HUES6 (cell line): ENCODE measurements at regions not wholly inside any gene's neighbourhood (a gene's known extent, or its start where the extent isn't known, plus 50 kb on each side); places are given as distances from the start of the nearest gene placed in this dataset.

Experiments
- H3K27ac ChIP-seq: 2 replicates; pipeline ENCODE4 v1.7.0; 2013; ENCODE audit warnings: low read depth, mild to moderate bottlenecking, low read length, inconsistent platforms
- H3K27me3 ChIP-seq: 2 replicates; pipeline ENCODE4 v1.6.1; 2013; ENCODE audit warnings: low read length; ENCODE audit not compliant: control insufficient read depth, insufficient read depth
- H3K36me3 ChIP-seq: 2 replicates; pipeline ENCODE4 v1.6.1; 2013; ENCODE audit warnings: low read length; ENCODE audit not compliant: control insufficient read depth, insufficient read depth
- H3K4me1 ChIP-seq: 2 replicates; pipeline ENCODE4 v1.6.1; 2013; ENCODE audit warnings: low read length; ENCODE audit not compliant: control insufficient read depth, insufficient read depth
- H3K4me3 ChIP-seq: 2 replicates; pipeline ENCODE4 v1.5.1; 2013; ENCODE audit warnings: low read depth, low read length
- H3K9ac ChIP-seq: one replicate; pipeline ENCODE4 v1.6.1; 2013; ENCODE audit warnings: mild to moderate bottlenecking, low read length
- H3K9me3 ChIP-seq: 2 replicates; pipeline ENCODE4 v1.6.1; 2013; ENCODE audit warnings: low read depth, low read length; ENCODE audit not compliant: control insufficient read depth, insufficient read depth

DNA sequence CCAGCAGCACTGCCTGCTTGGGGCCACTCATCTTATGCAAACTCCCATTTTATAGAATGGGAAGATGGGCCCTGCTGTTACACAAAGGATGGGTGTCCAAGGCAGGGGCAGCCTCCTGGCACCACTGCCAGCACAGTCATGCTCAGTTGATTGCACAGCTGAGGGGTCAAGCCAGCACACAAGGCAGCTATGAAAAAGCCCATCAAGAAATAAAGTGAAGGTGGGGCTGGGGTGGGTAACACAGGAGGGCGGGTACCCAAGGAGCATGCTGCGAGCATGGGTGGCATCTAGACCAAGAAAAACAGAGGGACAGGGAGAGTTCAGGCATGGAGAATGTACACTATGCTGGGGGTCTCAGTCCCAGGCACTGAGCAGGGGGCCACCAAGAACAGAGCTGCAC is 74.7 kb upstream of the UNC5B start:
- no peak overlapping the region for H3K27ac ChIP-seq
- no peak overlapping the region for H3K4me3 ChIP-seq
- H3K36me3 ChIP-seq: no peaks in the 10 kb centered on the region
- H3K9me3 ChIP-seq: no peaks in the 10 kb centered on the region
- H3K27me3 ChIP-seq: no peaks in the 10 kb centered on the region
- no peak overlapping the region for H3K9ac ChIP-seq
- peaks cover 30% of the 10 kb centered on the region for H3K4me1 ChIP-seq

DNA sequence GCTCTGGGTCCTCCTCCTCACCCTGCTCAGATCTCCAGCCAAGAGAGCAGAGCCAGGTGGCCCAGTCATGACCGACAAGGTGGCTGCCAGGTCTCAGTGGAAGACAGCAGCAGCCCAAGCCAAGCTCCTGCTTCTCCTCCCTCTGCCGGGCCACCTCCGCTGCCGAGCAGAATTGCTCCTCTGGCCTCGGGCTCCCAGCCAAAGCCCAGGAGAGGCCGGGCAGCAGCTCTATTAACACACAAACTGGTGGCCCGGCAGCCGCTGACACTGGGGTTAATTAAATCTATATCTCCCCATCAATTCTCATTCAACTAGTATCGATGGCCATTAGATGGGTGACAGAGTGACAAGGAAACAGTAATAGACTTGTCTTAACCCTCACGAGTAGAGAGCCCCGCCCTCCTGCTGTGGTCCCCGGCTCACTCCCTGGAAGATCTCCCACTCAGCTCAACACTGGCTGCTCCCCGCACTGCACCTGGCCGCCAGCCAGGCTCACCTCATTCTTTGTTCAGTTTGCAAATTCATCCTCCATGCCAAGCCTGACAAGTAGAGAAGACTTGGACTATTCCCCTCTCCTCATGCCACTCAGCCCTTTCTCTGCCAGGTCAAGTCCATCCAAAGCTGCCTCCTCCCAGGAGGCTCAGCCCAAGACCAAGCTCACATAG is 74.1 kb upstream of the UNC5B start:
- H3K27me3 ChIP-seq: no peaks in the 10 kb centered on the region; the same call in 1 of the 2 replicates

DNA sequence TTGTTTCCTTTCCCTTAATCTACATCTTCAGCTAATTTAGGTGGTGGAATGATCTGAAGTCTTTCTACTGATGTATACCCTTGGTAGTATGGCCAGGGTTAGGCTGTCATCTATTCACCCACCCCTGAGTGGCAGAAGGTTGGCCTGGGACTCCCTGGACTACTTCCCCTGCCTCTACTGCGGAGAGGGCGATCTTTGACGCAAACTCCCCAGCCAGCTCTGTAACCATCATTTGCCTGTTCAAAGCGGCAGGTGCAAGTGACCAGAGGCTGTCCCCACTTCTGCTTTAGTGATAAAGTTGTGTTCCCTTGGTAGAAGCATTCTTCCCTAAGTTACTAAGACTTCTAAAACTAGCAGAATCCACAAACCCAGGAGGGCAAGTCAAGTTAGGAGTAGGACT is 70.8 kb upstream of the UNC5B start:
- no peaks in the 10 kb centered on the region for H3K9me3 ChIP-seq
- H3K4me1 ChIP-seq: peaks cover 6% of the 10 kb centered on the region
- H3K9ac ChIP-seq: no peak overlapping the region
- H3K4me3 ChIP-seq: no peak overlapping the region
- no peaks in the 10 kb centered on the region for H3K36me3 ChIP-seq
- no peaks in the 10 kb centered on the region; the same call in 1 of the 2 replicates for H3K27me3 ChIP-seq
- no peak overlapping the region for H3K27ac ChIP-seq

More for the DNA sequence above, 74.1 kb upstream of the UNC5B start:
- no peak overlapping the region for H3K27ac ChIP-seq
- H3K9ac ChIP-seq: no peak overlapping the region
- no peak overlapping the region for H3K4me3 ChIP-seq
- H3K36me3 ChIP-seq: no peaks in the 10 kb centered on the region
- peaks cover 28% of the 10 kb centered on the region for H3K4me1 ChIP-seq
- no peaks in the 10 kb centered on the region for H3K9me3 ChIP-seq

DNA sequence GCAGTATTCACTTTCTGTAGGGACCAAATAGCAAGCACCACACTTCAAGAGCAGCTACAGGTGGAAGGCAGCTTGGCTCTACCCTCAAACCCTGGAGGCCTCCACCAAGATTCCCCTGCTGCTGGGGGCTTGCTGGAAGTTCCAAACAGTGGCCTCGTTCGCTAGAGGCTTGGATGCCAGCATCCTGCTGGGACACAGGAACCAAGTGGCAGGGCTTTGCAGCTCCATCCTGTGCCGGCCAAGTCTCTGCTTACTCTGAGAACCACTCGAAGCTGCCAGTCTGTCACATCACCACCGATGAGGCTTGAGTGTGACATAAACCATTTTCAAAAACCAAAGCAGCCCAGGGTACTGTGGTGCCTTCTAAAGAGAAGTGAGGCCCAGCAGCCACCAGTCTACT is 69.2 kb upstream of the UNC5B start:
- no peak overlapping the region for H3K9ac ChIP-seq
- H3K36me3 ChIP-seq: no peaks in the 10 kb centered on the region
- H3K4me3 ChIP-seq: no peak overlapping the region
- no peaks in the 10 kb centered on the region for H3K4me1 ChIP-seq
- peaks cover 3% of the 10 kb centered on the region; the same call in 1 of the 2 replicates for H3K27me3 ChIP-seq
- no peak overlapping the region for H3K27ac ChIP-seq
- no peaks in the 10 kb centered on the region for H3K9me3 ChIP-seq

DNA sequence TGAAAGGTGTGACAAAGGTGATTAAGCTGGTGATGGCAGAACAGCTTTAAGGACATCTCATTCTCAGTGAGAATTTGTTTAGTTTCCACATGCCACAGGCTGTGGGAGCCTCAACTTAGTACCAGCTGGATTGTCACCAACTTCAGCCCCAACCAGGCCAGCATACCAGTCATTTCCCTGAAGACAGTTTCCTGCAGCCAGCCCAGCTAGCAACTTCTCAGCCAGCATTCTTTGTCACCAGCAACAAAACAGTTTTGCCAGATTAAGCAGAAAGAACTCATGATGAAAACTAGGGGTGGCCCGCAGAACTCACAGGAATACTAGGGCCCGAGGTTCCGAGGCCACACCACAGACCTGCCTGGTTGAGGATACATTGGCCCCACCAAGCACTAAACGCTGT is 68.8 kb upstream of the UNC5B start:
- no peak overlapping the region for H3K27ac ChIP-seq
- no peaks in the 10 kb centered on the region for H3K36me3 ChIP-seq
- H3K4me1 ChIP-seq: no peaks in the 10 kb centered on the region
- no peak overlapping the region for H3K4me3 ChIP-seq
- H3K9ac ChIP-seq: no peak overlapping the region
- no peaks in the 10 kb centered on the region for H3K9me3 ChIP-seq
- peaks cover 3% of the 10 kb centered on the region; the same call in 1 of the 2 replicates for H3K27me3 ChIP-seq

DNA sequence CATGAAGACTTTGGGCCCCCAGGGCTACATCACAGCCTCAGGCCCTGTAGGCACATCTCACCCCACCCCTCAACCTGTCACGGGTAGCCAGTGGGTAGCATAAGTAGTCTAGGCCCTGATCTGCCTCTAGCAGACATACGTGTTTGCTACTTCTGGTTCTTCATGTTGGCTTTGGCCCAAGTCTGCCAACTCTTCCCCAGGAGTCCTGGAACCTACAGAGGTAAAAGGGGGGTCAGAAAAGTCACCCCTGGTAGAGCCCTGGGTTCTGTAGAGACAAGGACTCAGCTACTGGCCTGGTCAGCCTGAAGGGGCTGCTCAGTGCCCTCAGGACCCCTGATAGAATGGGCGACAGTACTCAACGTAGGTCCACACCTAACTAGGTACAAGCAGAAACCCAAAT is 67.5 kb upstream of the UNC5B start:
- H3K27ac ChIP-seq: no peak overlapping the region
- no peaks in the 10 kb centered on the region for H3K4me1 ChIP-seq
- no peak overlapping the region for H3K9ac ChIP-seq
- H3K27me3 ChIP-seq: peaks cover 3% of the 10 kb centered on the region; the same call in 1 of the 2 replicates
- H3K36me3 ChIP-seq: no peaks in the 10 kb centered on the region
- no peak overlapping the region for H3K4me3 ChIP-seq
- H3K9me3 ChIP-seq: no peaks in the 10 kb centered on the region

DNA sequence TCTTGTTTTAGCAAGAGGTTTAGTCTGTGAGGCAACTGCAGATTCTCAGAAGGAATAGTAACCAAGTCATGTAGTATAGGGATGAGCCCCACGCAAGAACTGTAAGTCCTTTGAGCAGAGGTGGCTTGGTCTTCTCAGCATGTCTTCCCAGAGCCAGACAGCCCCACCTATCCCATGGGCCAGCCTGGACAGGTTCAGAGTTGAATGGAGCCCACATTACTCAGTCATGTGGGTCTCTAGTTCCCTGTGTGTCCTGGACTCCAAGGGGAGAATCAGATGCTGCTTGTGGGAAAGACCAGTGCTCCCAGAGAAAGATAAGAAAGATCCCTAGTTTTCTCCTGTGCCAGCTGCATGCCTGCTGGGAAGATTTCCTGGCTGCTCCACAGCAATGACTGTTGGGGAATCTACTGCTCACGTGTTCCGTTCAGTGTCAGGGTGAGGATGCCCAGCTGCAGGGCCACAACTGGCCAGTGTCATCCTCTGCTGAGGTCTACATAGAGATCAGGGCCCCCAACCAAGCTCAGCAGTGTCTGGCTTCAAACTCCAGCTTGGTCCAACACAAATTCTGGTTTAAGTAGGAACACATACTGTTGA is 66.9 kb upstream of the UNC5B start:
- Histone ChIP-seq H3K36me3 (no peaks in the 10 kb centered on the region), H3K9me3 (no peaks in the 10 kb centered on the region), H3K4me3 (no peak overlapping the region), H3K27me3 (peaks cover 3% of the 10 kb centered on the region; the same call in 1 of the 2 replicates), H3K4me1 (no peaks in the 10 kb centered on the region), H3K27ac (no peak overlapping the region), H3K9ac (no peak overlapping the region)

DNA sequence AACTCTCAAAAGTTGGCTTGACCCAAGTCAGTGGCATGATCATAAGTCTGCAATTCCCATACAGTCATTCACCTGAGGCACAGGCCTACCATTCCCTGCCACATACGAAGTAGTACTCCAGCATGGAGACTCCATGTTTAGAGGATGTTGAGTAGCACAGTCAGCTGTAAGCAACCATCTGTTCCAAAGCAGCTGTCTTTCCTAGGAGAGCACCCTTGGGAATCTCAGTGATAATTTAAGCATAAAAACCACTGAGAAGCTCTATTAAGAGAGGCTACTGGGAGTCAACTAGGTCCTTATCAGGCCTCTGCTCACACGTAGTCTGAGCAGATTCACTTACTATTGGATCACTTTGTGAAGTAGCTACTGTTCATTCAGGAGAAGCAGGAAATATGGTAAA is 61.6 kb upstream of the UNC5B start:
- Histone ChIP-seq H3K36me3 (no peaks in the 10 kb centered on the region), H3K27me3 (peaks cover 3% of the 10 kb centered on the region; the same call in 1 of the 2 replicates), H3K4me3 (no peak overlapping the region), H3K4me1 (no peaks in the 10 kb centered on the region), H3K27ac (no peak overlapping the region), H3K9me3 (no peaks in the 10 kb centered on the region), H3K9ac (no peak overlapping the region)

DNA sequence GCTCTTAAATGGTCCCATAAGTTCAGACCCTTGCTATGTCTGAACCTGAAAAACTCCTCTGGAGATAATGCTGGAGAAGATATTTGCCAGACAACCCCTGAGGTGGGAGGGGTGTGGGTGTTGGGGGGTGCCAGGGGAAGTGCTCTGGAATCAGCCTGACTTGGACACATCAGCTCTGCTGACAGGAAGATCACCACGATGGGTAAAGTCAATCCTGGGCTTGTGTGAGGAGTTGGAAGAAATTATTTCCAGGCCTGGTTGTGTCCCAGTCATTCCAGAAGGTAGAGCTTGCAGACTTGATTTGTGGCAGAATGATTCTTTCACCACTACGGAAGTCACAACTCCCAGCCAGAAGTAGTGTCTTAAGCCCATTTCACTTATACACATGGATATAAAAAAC is 60.3 kb upstream of the UNC5B start:
- Histone ChIP-seq H3K27ac (no peak overlapping the region), H3K36me3 (no peaks in the 10 kb centered on the region), H3K9ac (no peak overlapping the region), H3K4me1 (no peaks in the 10 kb centered on the region), H3K9me3 (no peaks in the 10 kb centered on the region), H3K4me3 (no peak overlapping the region), H3K27me3 (peaks cover 3% of the 10 kb centered on the region; the same call in 1 of the 2 replicates)

DNA sequence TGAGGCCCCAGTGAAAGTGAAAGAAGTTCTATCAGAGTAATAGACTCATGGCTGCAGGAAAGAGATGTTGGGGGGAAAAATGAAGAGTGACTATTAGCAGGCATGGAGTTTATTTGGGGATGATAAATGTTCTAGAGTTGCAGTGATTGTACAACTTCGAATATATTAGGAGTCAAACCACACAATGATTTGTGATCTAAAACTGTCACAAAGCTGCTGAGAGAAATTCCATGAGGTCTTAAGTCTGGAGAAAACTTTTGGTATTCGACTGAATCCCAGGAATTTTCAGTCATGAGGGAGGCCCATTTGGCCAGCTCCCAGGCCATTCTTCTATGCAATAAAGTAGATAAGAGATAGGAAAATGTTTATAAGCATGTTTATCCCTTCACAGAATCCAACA is 55.9 kb upstream of the UNC5B start:
- no peak overlapping the region for H3K4me3 ChIP-seq
- no peak overlapping the region for H3K27ac ChIP-seq
- H3K9ac ChIP-seq: no peak overlapping the region
- H3K9me3 ChIP-seq: no peaks in the 10 kb centered on the region
- no peaks in the 10 kb centered on the region; the same call in 1 of the 2 replicates for H3K4me1 ChIP-seq
- no peaks in the 10 kb centered on the region for H3K27me3 ChIP-seq
- H3K36me3 ChIP-seq: no peaks in the 10 kb centered on the region

DNA sequence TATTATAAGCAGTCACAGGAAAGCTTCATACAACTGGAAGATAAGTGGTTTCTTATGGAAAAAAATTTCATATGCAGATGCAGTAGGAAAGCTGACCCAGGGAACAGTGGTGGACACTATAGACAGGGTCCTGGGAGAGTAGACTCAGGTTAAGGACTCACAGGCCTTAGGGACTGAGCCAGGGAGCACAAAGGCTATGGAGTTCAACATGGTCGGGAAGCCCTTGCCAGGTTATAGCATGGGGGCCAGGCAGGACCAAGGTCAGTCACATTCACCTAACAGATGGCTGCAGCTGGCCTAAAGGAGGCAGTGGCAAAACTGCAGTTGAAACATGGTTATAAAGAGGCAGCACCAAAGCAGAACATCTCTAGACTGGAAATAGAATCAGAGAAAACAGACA is 54.9 kb upstream of the UNC5B start:
- no peaks in the 10 kb centered on the region for H3K36me3 ChIP-seq
- H3K27ac ChIP-seq: no peak overlapping the region
- no peak overlapping the region for H3K9ac ChIP-seq
- no peak overlapping the region for H3K4me3 ChIP-seq
- H3K9me3 ChIP-seq: no peaks in the 10 kb centered on the region
- H3K4me1 ChIP-seq: no peaks in the 10 kb centered on the region; the same call in 1 of the 2 replicates
- no peaks in the 10 kb centered on the region for H3K27me3 ChIP-seq
